CD14-positive monocyte (primary cell): ENCODE measurements at regions not wholly inside any gene's neighbourhood (a gene's known extent, or its start where the extent isn't known, plus 50 kb on each side); places are given as distances from the start of the nearest gene placed in this dataset.
"Not testable (repeated sequence)": the region's sequence is repeated elsewhere in the genome, so short reads cannot be mapped to it uniquely, and the experiment has no call there.

ENCODE experiments used
- DNase-seq, 3 donors: peaks; one replicate each; pipeline ENCODE4 v3.0.0-alpha.2; 2011 to 2022
- H2AFZ ChIP-seq: 2 replicates; pipeline ENCODE4 v1.6.0; 2012; ENCODE audit warnings: mild to moderate bottlenecking, low read depth, low read length, inconsistent platforms; ENCODE audit not compliant: insufficient read depth, poor library complexity, severe bottlenecking
- H3K27ac ChIP-seq, 2 donors: 1 replicate in 1 of 2; 2 replicates in 1 of 2; pipeline ENCODE4 v1.5.1; 2012 to 2013; ENCODE audit warnings: low read length in 2 of 2, control low read depth in 1 of 2, inconsistent platforms in 1 of 2, low read depth in 1 of 2, mild to moderate bottlenecking in 1 of 2
- H3K27me3 ChIP-seq, 2 donors: one replicate each; pipeline versions ENCODE4 v1.6.0 to v1.6.1; 2011 to 2013; ENCODE audit warnings: low read length in 2 of 2; ENCODE audit not compliant: control insufficient read depth in 2 of 2, insufficient read depth in 2 of 2
- H3K36me3 ChIP-seq, 2 donors: replicated peaks in 1 of 2; 1 replicate in 1 of 2; 2 replicates in 1 of 2; pipeline versions ENCODE4 v1.5.1 to v1.6.1; 2012 to 2013; ENCODE audit warnings: low read length in 2 of 2, control low read depth in 1 of 2, inconsistent platforms in 1 of 2, mild to moderate bottlenecking in 1 of 2; ENCODE audit not compliant: insufficient read depth in 2 of 2, control insufficient read depth in 1 of 2
- H3K4me1 ChIP-seq, 2 donors: 1 replicate in 1 of 2; 2 replicates in 1 of 2; pipeline versions ENCODE4 v1.5.1 to v1.6.1; 2012 to 2013; ENCODE audit warnings: low read length in 2 of 2, control low read depth in 1 of 2, inconsistent platforms in 1 of 2, mild to moderate bottlenecking in 1 of 2, moderate library complexity in 1 of 2; ENCODE audit not compliant: insufficient read depth in 2 of 2, control insufficient read depth in 1 of 2
- H3K4me2 ChIP-seq: replicated peaks from 2 replicates; pipeline ENCODE3; 2012; ENCODE audit warnings: low read length, moderate library complexity, mild to moderate bottlenecking; ENCODE audit not compliant: poor library complexity, severe bottlenecking; ENCODE audit errors: extremely low read depth
- H3K4me3 ChIP-seq, 3 experiments: fragments of 200-600 bp in 1 of 3; sonication (generic) in 1 of 3; replicated peaks in 1 of 3; 1 replicate in 2 of 3; 2 replicates in 1 of 3; pipeline ENCODE4 v1.5.1; 2011 to 2013; ENCODE audit warnings: low read length in 3 of 3, mild to moderate bottlenecking in 3 of 3, control low read depth in 2 of 3, low read depth in 2 of 3, inconsistent platforms in 1 of 3, moderate library complexity in 1 of 3
- H3K79me2 ChIP-seq: 2 replicates; pipeline ENCODE4 v1.6.0; 2012; ENCODE audit warnings: mild to moderate bottlenecking, control low read depth, inconsistent platforms, low read length, moderate library complexity; ENCODE audit not compliant: insufficient read depth
- H3K9ac ChIP-seq: 2 replicates; pipeline ENCODE4 v1.6.0; 2017; ENCODE audit warnings: low read length, mild to moderate bottlenecking; ENCODE audit not compliant: insufficient read depth, poor library complexity, severe bottlenecking
- H3K9me3 ChIP-seq, 2 donors: replicated peaks in 1 of 2; 1 replicate in 1 of 2; 2 replicates in 1 of 2; pipeline versions ENCODE4 v1.5.1 to v1.6.1; 2012 to 2013; ENCODE audit warnings: low read length in 2 of 2, control low read depth in 1 of 2; ENCODE audit not compliant: control insufficient read depth in 1 of 2, insufficient read depth in 1 of 2
- H4K20me1 ChIP-seq: 2 replicates; pipeline ENCODE4 v1.6.0; 2012; ENCODE audit warnings: mild to moderate bottlenecking, low read length, control low read depth, moderate library complexity; ENCODE audit not compliant: insufficient read depth
- H3K27ac Mint-ChIP-seq, 7 donors: one replicate each; pipeline ENCODE4 v1.8.0; 2020; ENCODE audit warnings: mild to moderate bottlenecking in 7 of 7, mixed read lengths in 7 of 7, moderate library complexity in 6 of 7, inconsistent platforms in 2 of 7
- H3K27me3 Mint-ChIP-seq, 3 donors: one replicate each; pipeline ENCODE4 v1.8.0; 2021 to 2022; ENCODE audit warnings: low read depth in 3 of 3, mild to moderate bottlenecking in 3 of 3, mixed read lengths in 3 of 3, moderate library complexity in 3 of 3, inconsistent platforms in 1 of 3
- H3K36me3 Mint-ChIP-seq, 2 donors: one replicate each; pipeline ENCODE4 v1.8.0; 2020; ENCODE audit warnings: mixed read lengths in 2 of 2, inconsistent platforms in 1 of 2, mild to moderate bottlenecking in 1 of 2
- H3K4me1 Mint-ChIP-seq: one replicate; pipeline ENCODE4 v1.8.0; 2020; ENCODE audit warnings: mild to moderate bottlenecking, mixed read lengths
- H3K4me3 Mint-ChIP-seq, 2 donors: one replicate each; pipeline ENCODE4 v1.8.0; 2020; ENCODE audit warnings: mild to moderate bottlenecking in 2 of 2, mixed read lengths in 2 of 2, moderate library complexity in 1 of 2
- H3K9me3 Mint-ChIP-seq, 7 donors: one replicate each; pipeline ENCODE4 v1.8.0; 2020 to 2022; ENCODE audit warnings: mixed read lengths in 7 of 7, mild to moderate bottlenecking in 6 of 7, moderate library complexity in 6 of 7, inconsistent platforms in 2 of 7
- CTCF ChIP-seq: fragments of 200-600 bp; IDR thresholded peaks from one replicate; pipeline ENCODE4 v1.8.0; 2022; ENCODE audit warnings: antibody characterized with exemption, mild to moderate bottlenecking
- WGBS: methylation state at CpG from one replicate; pipeline ENCODE4 v1.1.5; 2013; ENCODE audit warnings: missing lambda C conversion rate; ENCODE audit not compliant: insufficient coverage; 5-methylcytosine and 5-hydroxymethylcytosine counted together
- intact Hi-C, 2 donors: fragments of 100-400 bp; cut with micrococcal nuclease; formaldehyde crosslinking; loops; one replicate each; pipeline versions ENCODE4 v1.15.0 to v1.15.1; 2023

DNA sequence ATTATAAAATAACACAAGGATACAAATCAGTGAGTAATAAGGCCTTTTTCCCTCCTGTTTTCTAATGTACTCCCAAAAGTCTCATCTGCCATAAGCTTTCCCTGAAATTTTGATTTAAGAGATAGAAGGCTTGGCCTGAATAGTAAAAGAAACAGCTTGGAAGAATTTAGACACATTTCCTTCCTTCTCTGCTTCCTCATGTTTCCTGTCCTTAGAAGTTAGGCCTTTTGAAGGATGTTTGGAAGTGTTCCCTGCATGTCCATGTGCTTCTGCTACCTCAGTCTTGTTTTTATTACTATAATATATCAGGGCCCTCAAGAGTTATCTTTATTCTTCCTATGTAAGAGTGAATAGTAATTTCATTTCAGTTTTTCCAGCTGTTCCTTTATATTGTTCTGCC lies 242.7 kb downstream of the DEPDC1B start:
- Histone ChIP-seq H3K27ac (no peak overlapping the region), H3K9ac (no peak overlapping the region), H3K4me1 (no peaks in the 10 kb centered on the region), H3K79me2 (no peaks in the 10 kb centered on the region), H3K36me3 (no peaks in the 10 kb centered on the region), H3K4me2 (no peak overlapping the region), H3K4me3 (no peak overlapping the region), H3K27me3 (no peaks in the 10 kb centered on the region), H2AFZ (no peak overlapping the region), H3K9me3 (no peaks in the 10 kb centered on the region), H4K20me1 (no peaks in the 10 kb centered on the region)
- H3K9me3 Mint-ChIP-seq = peaks cover 0 to 5% (median 0%) of the 10 kb centered on the region in 7 donors
- intact Hi-C loops = no loop called here
- H3K36me3 Mint-ChIP-seq = no peaks in the 10 kb centered on the region
- DNase-seq = no peak
- no peaks in the 10 kb centered on the region for H3K4me1 Mint-ChIP-seq
- H3K27me3 Mint-ChIP-seq = peaks cover 0 to 2% (median 1%) of the 10 kb centered on the region in 3 donors
- no peak overlapping the region for H3K27ac Mint-ChIP-seq
- no peak overlapping the region for H3K4me3 Mint-ChIP-seq
- no peak for TF ChIP-seq CTCF

DNA sequence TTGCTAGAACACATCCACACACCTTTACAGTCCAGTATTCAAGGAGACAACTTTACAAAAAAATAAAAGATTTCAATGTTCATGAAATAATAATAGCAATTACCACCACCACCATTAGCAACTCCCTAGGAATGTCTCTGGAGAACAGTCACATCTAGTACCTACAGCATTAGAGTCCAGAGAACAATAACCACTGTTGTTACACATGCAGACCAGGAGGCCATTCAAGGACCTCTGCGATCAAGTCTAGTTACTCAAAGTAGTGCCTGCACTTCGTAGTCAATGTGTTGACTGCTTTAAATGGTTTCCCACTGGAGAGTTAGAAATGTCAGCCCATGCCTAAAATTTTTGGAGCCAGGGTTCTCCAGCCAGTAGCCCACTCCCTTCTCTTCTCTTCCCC lies 244.4 kb downstream of the DEPDC1B start:
- TF ChIP-seq CTCF = no peak
- no peak overlapping the region for H3K27ac ChIP-seq
- Mint-ChIP-seq H3K27ac (no peak overlapping the region), H3K9me3 (peaks cover 0 to 3% (median 0%) of the 10 kb centered on the region in 7 donors), H3K36me3 (no peaks in the 10 kb centered on the region), H3K4me1 (no peaks in the 10 kb centered on the region), H3K27me3 (peaks cover 0 to 2% (median 1%) of the 10 kb centered on the region in 3 donors), H3K4me3 (no peak overlapping the region)
- H3K27me3 ChIP-seq = no peaks in the 10 kb centered on the region
- no peaks in the 10 kb centered on the region for H3K79me2 ChIP-seq
- intact Hi-C loops = no loop called here
- no peak for DNase-seq
- H2AFZ ChIP-seq = no peak overlapping the region
- no peaks in the 10 kb centered on the region for H3K9me3 ChIP-seq
- H3K36me3 ChIP-seq = no peaks in the 10 kb centered on the region
- no peaks in the 10 kb centered on the region for H4K20me1 ChIP-seq
- no peaks in the 10 kb centered on the region for H3K4me1 ChIP-seq
- WGBS = no CpG with 5 or more reads among the region's 2 CpGs
- no peak overlapping the region for H3K4me3 ChIP-seq
- H3K9ac ChIP-seq = no peak overlapping the region
- H3K4me2 ChIP-seq = no peak overlapping the region

DNA sequence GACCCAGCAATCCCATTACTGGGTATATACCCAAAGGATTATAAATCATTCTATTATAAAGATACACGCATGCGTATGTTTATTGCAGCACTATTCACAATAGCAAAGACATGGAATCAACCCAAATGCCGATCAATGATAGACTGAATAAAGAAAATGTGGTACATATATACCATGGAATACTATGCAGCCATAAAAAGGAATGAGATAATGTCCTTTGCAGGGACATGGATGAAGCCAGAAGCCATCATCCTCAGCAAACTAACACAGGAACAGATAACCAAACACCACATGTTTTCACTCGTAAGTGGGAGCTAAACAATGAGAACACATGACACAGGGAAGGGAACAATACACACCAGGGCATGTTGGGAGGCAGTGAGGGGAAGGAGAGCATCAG lies 245.7 kb downstream of the DEPDC1B start:
- H3K4me3 Mint-ChIP-seq, H3K9me3 Mint-ChIP-seq, H3K4me1 Mint-ChIP-seq, H3K79me2 ChIP-seq, H3K27me3 Mint-ChIP-seq, H3K9ac ChIP-seq, DNase-seq, intact Hi-C loops, H3K27ac Mint-ChIP-seq, H3K36me3 Mint-ChIP-seq, H3K27me3 ChIP-seq, H3K4me1 ChIP-seq, H3K27ac ChIP-seq, H4K20me1 ChIP-seq, H2AFZ ChIP-seq, H3K36me3 ChIP-seq, H3K4me3 ChIP-seq, H3K9me3 ChIP-seq, H3K4me2 ChIP-seq: not testable (repeated sequence)
- no CpG with 5 or more reads among the region's 4 CpGs for WGBS
